ENCODE measurements at regions not wholly inside any gene's neighbourhood (a gene's known extent, or its start where the extent isn't known, plus 50 kb on each side); places are given as distances from the start of the nearest gene placed in this dataset.

GRCh38 chr9:104322596-104322995, 181.5 kb upstream of the OR13F1 start:
- TF ChIP-seq CTCF (IDR thresholded peaks at IDR 0.05; ENCODE audit: insufficient read depth, low read depth, low read length) (no peak), EZH2 (IDR thresholded peaks at IDR 0.05; ENCODE audit: insufficient read depth, low read length) (no peak)
